GM19328 (cell line): ENCODE measurements at regions not wholly inside any gene's neighbourhood (a gene's known extent, or its start where the extent isn't known, plus 50 kb on each side); places are given as distances from the start of the nearest gene placed in this dataset.

Experiments
- ATAC-seq: cut with Tn5 transposase; IDR thresholded peaks from one replicate; pipeline ENCODE4 v1.9.1; 2021; ENCODE audit warnings: mild to moderate bottlenecking, moderate library complexity; ENCODE audit not compliant: unreplicated experiment

DNA sequence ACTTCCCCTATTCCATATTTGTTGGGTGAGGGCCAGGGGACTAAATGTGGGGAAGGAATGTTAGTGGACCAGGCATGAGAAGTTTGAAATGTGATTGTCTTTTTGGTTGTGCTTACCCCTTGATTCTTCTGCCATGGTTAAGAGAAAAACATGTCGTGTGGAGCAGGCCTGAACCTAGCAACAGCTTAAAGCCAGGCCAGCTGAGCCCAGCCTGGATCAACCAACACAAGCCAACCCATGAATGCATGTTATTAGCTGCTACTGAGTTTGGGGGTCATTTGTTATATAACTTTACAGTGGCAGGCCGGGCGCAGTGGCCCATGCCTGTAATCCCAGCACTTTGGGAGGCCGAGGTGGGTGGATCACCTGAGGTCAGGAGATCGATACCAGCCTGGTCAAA is 52.4 kb upstream of the TRIO start:
- ATAC-seq, result no peak

DNA sequence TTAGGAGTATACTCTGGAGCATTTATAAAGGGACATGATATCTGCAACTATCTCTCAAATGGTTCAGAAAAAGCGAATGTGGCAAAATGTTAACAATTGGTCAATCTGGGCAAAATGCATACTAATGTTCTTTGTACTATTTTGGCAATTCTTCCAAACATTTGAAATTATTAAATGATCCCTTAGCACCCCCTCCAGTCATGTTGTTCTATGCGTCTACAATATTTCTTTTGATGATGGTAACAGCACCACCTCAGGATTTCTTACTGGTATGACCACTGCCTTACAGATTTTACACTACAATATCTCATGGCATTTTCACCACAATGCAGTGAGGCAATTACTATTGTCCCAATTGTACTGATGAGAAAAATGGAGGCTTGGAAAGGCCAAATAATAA is 52.9 kb upstream of the TRIO start:
- ATAC-seq, result no peak

DNA sequence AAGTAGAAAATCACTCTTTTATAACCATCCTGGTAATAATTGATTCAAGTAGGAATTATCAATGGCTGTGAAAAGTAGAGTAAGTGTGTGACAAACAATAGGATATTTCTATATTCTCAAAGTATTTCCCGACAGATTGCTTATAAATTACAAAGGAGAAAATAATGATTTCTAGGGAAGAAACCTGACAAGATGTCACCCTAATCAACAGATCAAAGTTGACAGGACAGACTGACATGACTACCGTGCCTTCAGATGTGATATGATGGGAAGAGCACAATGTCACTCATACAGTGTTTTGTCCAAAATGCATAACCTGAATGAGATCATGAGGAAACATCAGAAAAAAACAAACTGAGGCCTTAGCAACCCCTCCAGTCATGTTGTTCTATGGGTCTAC is 53.9 kb upstream of the TRIO start:
- ATAC-seq, result no peak

DNA sequence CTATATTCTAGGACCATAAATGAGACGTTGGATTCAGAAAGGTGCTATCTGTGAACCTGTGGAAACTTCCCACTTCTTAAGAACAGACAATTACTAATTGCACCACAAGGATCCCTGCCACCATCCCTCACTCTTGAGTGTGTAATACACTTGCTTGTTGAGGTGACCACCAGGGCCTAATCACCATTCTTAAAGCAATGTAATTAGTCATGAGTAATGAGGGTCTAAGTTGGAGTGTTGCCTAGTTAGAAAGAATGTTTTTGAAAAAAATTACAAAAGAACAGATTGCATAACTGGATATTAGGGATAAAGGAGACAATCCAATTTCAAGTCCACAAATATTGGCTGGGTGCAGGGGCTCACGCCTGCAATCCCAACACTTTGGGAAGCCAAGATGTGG is 56.9 kb upstream of the TRIO start:
- no peak for ATAC-seq

DNA sequence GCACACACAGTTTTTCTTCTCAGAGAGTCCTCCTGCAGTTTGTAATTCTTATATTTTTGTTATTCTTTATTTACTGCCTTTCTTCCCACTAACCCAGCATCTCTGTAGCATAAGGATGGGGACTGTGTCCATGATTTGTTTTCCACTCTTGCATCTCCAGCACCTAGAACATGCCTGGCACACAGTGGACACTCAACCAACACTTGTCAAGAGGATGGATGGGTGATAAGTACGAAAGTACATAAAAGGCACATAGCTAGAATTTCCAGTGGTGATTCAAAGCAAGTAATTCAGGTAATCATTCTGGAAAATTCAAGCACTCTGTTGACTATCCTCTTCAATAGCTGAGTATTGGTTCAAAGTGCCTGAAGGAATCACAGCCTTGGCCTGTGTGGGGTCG is 60.2 kb upstream of the TRIO start:
- no peak for ATAC-seq

DNA sequence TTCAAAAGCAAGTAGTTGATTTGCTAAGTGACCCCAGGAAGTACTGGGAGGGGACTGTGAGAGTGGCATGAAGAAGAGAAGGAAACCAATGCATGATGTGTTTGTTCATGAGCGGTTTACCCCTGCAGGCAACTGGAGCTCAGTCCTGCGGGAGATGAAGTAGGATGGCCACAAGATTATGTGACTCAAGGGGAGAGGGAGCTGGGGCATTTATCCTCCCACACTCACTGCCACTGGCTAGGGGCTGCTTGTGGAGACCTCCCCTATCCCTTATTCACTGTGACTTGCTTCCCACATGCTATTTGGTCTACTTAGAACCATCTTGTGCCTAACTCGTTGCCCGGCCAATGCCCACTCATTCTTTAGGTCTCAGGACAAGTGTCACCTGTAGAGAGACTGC is 60.6 kb upstream of the TRIO start:
- no peak for ATAC-seq

DNA sequence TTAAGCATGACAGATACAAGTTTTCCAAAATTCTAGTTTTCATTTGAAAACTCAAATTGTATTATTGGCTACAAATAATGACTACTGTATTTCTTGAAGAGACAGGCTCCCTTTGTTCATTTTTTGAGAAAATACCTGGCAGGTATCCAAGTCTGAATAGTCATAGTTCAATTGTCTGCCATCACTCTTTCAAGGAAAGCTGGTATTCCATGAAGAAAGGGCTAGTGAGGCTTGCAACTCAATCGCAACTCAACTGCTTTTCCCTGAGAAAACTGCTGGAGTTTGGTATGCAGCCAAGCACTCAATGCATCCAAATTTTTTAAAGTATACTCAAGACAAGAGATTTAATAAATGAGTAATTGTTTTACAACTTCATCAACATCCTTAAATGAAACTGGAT is 61.4 kb upstream of the TRIO start:
- ATAC-seq, result no peak

DNA sequence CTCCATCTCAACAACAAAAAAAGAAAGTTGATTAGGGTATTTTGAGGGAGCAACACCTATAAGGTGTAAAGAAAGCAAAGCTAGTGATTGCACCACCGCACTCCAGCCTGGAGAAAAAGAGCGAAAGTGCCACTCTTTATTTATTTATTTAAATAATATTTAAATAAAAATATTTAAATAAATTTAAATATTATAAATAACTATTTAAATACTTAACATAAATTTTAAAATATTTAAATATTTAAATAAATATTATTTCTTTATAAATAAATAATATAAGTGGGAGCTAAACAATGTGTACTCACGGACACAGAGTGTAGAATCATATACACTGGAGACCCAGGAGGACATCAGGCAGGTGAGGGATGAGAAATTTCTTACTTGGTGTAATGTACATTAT is 64.4 kb upstream of the TRIO start:
- no peak for ATAC-seq

DNA sequence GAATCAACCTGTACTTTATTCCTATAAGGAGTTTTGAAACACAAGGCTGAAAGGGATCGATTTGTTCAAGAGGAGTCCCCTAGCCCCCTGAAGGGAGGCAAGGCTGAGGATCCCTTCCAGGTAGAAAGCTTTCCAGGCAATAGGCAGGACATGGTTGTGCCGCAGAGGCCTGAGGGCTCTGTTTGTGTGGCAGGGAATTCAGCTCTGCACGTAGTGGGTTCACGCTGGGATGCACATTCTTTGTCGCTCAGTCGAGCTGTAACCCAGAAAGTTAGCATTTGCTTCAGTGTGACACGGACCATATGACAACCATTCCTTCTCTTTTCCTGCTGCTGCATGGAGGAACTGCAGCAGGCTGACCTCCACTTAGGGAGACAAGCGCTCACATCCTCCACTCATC is 65.6 kb upstream of the TRIO start:
- ATAC-seq, result no peak

DNA sequence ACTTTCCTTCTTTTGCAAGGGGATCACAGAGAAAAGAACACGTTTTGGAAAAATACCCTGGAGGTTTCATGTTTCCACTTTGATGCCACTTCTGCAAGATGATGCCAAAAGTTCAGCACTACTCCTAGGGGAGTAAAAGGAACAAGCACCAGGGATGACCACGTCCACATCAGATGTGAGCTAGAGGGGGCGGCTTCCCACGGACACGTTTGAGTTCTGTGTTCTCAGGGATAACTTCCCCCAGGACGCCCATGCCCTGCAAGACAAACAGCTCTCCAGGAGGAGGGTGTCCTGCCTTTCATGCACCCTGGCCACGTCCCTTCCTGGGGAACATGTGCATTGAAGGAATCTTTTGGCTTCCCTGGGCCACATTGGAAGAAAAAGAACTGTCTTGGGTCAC is 66.6 kb upstream of the TRIO start:
- ATAC-seq, result no peak

DNA sequence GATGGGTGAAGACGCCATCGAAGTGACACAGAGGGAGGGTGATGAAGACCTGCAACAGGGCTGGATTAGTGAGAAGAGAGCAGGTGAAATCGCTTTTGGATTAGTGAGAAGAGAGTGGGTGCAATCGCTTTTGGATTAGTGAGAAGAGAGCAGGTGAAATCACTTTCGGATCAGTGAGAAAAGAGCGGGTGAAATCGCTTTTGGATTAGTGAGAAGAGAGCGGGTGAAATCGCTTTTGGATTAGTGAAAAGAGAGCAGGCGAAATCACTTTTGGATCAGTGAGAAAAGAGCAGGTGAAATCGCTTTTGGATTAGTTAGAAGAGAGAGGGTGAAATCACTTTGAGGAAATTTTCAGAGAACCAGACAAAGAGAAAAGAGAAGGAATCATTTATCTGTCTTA is 67.2 kb upstream of the TRIO start:
- no peak for ATAC-seq

DNA sequence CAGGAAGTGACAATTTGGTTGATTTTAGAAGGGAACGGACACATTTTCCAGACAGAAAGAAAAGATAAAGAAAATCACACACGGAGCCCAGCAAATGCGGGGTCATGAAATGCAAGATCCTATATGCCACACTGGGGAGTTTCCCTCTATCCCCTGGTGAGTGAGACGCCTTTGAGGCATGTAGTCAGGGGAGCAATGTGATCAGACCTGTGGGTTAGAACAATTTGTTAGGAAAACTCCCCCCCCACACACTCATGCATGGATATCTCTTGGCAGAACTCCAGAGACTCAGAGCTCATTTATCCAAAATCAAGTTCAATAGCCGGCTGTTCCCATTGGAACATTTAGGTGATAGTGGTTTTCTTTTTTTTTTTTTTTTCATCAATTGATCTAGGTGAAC is 71.7 kb upstream of the TRIO start:
- ATAC-seq, result no peak

DNA sequence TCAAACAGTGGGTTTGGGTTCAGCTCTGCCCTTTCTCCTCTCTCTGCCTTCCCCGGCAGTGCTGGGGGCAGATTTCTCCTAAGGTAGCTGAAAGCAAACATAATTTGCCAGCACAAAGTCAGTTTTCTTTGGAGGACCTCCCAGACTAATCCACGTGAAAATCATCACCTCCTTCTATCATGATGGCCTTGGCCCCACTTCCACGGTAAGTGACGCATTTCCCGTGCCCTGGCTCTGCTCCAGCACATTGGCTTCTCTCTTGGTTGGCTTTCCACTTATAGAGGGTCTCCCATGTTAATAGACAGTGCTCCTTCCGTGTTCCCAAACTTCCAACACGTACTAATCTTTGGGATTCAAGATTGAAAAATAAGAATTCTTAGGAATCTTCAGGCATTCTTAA is 74.1 kb upstream of the TRIO start:
- ATAC-seq, result no peak

DNA sequence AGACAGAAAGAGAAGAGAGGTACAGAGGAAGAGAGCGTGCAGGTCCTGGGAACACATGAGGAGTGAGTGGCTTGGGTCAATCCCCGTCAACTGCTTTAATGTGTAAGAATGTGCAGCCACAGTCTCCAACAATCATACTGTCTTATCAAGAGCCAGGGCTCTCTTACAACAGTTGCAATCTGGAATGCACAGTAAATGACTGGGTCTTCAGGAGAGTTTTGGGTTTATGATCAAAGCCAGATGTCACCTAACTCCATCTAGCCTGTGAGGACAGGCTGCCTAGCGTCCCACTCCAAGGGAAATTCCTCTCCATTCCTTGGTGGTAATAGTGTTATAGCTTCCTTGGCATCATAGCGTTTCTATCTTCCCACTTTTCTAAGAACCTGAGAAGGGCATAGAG is 75.0 kb upstream of the TRIO start:
- ATAC-seq, result no peak

DNA sequence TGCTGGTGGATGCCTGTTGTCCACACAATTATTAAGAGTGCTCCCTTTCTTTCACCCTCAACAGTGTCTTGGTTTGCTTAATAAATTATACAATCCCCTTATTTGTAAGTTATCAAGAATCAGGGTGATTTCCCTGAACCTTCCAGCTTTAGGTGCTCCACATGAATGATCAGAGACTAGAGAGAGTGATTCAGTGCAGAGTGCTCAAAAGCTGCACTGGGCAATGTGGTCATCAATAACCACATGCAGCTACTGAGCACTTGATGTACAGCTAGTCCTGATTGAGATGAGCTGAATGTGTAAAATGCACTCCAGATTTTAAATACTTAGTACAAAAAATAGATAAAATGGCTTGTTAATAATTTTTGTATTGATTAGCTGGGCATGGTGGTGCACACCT is 76.8 kb upstream of the TRIO start:
- no peak for ATAC-seq

DNA sequence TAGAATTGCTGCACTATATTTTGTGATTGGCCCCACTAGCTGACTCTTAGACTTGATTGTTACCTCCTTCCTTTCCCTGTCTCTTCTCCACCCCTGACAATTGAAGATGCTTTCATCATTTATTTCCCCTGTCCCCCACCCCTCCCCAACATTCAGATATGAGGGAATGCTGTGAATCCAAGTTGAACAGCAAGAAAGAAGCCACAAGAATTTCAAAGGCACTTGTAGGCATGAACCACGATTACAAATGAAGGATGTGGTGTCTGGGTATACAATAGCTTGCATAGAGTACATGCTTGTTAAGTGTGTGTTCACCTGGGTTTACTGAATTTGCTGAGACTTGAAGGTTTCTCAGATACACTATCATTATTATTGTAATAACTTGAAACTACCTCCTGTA is 78.3 kb upstream of the TRIO start:
- ATAC-seq, result no peak

DNA sequence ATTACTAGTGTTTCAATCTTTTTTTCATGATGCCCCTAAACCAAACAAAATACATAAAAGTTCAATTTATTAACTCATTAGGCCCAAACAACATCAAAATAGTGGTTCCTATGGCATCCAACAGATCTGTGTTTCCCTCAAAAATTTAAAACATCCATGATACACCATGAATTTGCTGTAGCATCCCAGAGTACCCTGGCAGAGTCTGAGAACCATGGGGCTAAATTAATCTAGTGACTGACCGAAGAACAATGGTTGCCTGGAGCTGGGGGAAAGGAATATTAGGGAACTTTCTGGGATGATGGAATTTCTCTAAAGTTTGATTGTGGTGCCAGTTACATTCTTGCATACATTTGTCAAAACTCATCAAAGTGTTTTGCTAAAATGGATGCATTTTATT is 79.5 kb upstream of the TRIO start:
- ATAC-seq, result no peak

DNA sequence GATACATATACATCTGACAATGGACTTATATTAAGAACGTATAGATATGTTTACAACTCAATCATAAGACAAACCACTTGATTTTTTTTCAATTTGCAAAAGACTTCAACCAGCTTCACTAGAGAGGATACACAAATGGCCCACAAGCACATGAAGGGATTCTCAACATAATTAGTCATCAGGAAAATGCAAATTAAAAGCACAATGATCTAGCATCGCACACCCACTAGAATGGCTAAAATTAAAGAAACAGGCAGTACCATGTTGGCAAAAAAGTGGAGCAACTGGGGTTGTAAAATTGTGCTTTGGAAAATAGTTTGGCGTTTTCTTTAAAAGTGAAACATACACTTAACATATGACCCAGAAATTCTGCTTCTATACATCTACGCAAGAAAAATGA is 80.0 kb upstream of the TRIO start:
- ATAC-seq, result no peak

DNA sequence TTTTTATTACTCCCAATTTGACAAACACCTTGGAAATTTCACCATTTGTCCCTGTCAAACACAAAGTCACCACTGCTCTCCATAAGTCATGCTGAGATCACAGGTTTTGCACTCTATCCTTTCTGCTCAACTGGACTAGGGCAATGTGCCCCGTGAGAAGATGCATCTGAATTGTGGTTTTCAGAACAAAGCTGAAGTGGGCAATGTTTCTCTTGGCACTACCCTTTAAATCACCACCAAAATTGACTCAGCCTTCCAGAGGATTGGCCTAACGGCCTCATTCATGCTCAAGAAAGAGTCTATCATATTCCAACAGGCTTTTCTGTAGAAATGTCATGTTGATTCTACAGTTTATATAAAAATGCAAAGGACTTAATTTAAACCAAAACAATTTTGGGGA is 81.0 kb upstream of the TRIO start:
- ATAC-seq, result no peak

DNA sequence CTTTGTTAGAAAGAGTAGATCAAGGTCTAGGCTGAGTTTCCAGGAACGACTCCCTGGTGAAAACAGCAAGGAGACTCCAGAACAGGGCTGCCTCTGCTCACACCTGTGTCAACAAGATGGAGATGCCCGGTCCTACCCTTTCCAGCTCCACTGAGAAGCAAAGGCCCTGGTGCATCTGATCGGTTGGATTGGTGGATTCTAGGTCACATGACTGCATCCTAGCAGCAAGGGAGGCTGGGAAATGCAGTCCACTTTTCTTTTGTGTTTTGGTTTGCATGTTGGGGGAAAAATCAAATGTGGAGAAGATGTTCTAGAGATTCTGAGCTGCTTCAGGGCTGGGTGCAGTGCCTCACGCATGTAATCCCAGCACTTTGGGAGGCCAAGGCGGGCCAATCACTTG is 82.0 kb upstream of the TRIO start:
- no peak for ATAC-seq

DNA sequence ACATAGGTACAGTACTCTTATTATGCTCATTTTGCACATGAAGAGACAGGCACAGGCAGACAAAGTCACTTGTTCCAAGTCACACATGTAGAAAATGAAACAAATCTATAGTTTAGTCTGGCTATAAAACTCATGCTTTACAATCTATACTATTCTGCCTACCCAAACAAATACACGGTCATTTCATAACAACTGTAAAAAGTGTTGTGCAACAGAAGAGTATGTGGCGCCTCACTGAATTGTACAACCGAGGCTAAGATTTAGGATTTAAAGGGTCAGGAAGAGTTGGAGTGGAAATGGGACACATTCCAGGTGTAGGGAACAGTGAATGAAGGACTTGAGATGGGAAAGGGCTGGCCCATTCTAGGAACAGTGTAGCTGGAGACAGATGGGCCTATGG is 82.9 kb upstream of the TRIO start:
- ATAC-seq, result no peak

DNA sequence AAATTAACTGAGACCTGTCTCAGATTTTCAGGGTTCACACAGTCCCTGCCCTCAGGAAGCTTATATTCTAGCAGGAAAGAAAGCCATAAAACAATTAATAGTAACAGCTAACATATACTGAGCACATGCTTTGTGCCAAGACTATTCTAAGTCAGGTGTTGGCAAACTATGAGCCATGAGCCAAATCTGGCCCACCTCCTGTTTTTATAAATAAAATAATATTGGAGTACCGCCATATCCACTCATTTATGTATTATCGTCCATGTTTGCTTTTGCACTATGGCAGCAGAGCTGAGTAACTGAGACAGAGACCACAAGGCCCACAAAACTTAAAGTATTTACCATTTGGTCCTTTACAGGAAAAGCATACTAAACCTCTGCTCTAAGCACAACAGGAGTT is 83.3 kb upstream of the TRIO start:
- no peak for ATAC-seq

DNA sequence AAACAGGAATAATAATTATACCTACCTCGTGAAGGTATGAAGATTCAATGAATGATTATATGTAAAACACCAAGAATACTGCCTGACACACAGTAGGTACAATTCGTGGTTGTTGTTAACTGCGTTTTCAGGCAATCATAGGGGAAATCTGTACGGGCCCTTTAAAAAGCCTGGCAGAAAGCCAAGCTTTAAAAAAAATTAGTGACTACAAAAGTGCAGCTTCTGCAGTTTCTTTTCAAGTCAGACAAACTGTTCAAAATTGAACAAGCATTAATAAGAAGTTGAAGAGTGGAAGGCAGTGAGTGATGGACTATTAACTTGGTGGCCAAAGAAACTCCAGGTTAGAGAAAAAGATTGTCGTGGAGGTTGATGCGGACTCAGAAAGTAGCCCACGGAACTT is 85.9 kb upstream of the TRIO start:
- ATAC-seq, result no peak

DNA sequence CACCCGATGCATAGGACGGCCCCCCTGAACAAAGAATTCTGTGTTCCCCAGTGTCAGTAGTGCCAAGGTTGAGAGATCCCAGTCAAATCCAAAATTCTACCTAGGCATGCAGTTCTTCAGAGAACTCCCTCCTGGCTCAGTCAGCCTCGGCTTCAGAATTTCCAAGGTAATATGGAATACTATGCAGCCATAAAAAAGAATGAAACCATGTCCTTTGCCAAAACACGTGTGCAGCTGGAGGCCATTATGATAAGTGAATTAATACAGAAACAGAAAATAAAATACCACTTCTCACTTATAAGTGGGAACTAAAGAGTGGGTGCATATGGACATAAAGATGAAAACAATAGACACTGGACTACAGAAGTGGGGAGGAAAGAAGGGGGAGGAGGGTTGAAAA is 87.1 kb upstream of the TRIO start:
- ATAC-seq, result no peak
